MM.1S (cell line): ENCODE measurements at regions not wholly inside any gene's neighbourhood (a gene's known extent, or its start where the extent isn't known, plus 50 kb on each side); places are given as distances from the start of the nearest gene placed in this dataset.

ENCODE experiments used
- DNase-seq: peaks from one replicate; pipeline ENCODE4 v3.0.0-alpha.2; 2015
- H2AFZ ChIP-seq: fragments of 300-600 bp; sonication (generic); 2 replicates; pipeline ENCODE4 v1.6.0; 2016; ENCODE audit warnings: antibody characterized with exemption, low read length
- H3F3A ChIP-seq: fragments of 300-600 bp; sonication (generic); 2 replicates; pipeline ENCODE4 v1.6.1; 2016; ENCODE audit warnings: mild to moderate bottlenecking, antibody characterized with exemption, low read length, moderate library complexity, mixed read lengths; ENCODE audit not compliant: insufficient read depth
- H3K27ac ChIP-seq: fragments of 300-600 bp; sonication (generic); 2 replicates; pipeline ENCODE4 v1.5.1; 2016; ENCODE audit warnings: mild to moderate bottlenecking, low read length
- H3K27me3 ChIP-seq: fragments of 300-600 bp; sonication (generic); replicated peaks from 2 replicates; pipeline ENCODE4 v1.6.0; 2016; ENCODE audit warnings: low read length; ENCODE audit not compliant: insufficient read depth
- H3K36me3 ChIP-seq: fragments of 300-600 bp; sonication (generic); replicated peaks from 2 replicates; pipeline ENCODE4 v1.6.1; 2016; ENCODE audit warnings: mild to moderate bottlenecking, low read length, mixed read lengths; ENCODE audit not compliant: insufficient read depth
- H3K4me1 ChIP-seq: fragments of 300-600 bp; sonication (generic); 2 replicates; pipeline ENCODE4 v1.6.1; 2016; ENCODE audit warnings: low read length, mixed read lengths
- H3K4me2 ChIP-seq: fragments of 300-600 bp; sonication (generic); 2 replicates; pipeline ENCODE4 v1.6.0; 2016; ENCODE audit warnings: low read depth, low read length
- H3K4me3 ChIP-seq: fragments of 300-600 bp; sonication (generic); 2 replicates; pipeline ENCODE4 v1.5.1; 2016; ENCODE audit warnings: low read length, mixed read lengths
- H3K79me2 ChIP-seq: fragments of 300-600 bp; sonication (generic); 2 replicates; pipeline ENCODE4 v1.6.1; 2016; ENCODE audit warnings: mixed run types, low read length, mixed read lengths
- H3K9ac ChIP-seq: fragments of 300-600 bp; sonication (generic); 2 replicates; pipeline ENCODE4 v1.6.1; 2016; ENCODE audit warnings: low read length, mixed read lengths
- H3K9me2 ChIP-seq: fragments of 300-600 bp; sonication (generic); replicated peaks from 2 replicates; pipeline ENCODE4 v1.6.1; 2016; ENCODE audit warnings: mild to moderate bottlenecking, low read length, mixed read lengths; ENCODE audit not compliant: insufficient read depth
- H3K9me3 ChIP-seq: fragments of 300-600 bp; sonication (generic); replicated peaks from 2 replicates; pipeline ENCODE4 v1.6.1; 2016; ENCODE audit warnings: mild to moderate bottlenecking, low read length, mixed read lengths; ENCODE audit not compliant: insufficient read depth
- H4K20me1 ChIP-seq: fragments of 300-600 bp; sonication (generic); 2 replicates; pipeline ENCODE4 v1.6.1; 2016; ENCODE audit warnings: mild to moderate bottlenecking, low read length, moderate library complexity, mixed read lengths; ENCODE audit not compliant: insufficient read depth
- EZH2 ChIP-seq: fragments of 300-600 bp; sonication (generic); optimal IDR thresholded peaks from 2 replicates; pipeline ENCODE3; 2017; ENCODE audit warnings: low read depth, mild to moderate bottlenecking, antibody characterized with exemption, low read length, mixed read lengths
- EZH2phosphoT487 ChIP-seq: fragments of 300-600 bp; sonication (generic); IDR thresholded peaks from 2 replicates; pipeline ENCODE4 v1.6.1; 2018; ENCODE audit warnings: antibody characterized with exemption, low read length
- TF ChIP-seq, protein P1 (sequence below): fragments of 300-600 bp; sonication (generic); IDR thresholded peaks from 2 replicates; pipeline ENCODE4 v1.5.1; 2016; ENCODE audit warnings: antibody characterized with exemption, low read length, mixed read lengths

DNA sequence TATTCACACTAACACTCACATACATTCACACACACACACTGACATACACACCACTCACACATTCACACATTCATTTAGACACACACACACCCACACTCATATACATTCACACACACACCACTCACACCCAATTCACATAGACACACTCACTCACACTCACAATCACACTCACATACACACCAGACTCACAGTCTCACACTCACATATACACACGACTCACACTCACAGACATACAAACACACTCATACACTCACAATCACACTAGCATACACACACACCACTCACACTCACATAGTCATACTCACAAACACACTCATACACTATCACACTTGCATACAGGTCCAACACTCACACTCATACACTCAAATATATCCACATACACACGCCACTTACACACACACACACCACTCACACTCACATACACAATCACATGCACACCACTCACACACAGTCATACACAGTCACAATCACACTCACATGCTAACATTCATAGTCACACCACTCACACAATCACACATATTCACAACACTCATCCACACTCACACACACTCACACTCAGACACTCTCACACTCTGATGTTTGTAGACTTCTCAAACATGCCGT lies 312.6 kb downstream of the SFMBT2 start:
- H3F3A ChIP-seq = no peaks in the 10 kb centered on the region
- TF ChIP-seq, protein P1, sequence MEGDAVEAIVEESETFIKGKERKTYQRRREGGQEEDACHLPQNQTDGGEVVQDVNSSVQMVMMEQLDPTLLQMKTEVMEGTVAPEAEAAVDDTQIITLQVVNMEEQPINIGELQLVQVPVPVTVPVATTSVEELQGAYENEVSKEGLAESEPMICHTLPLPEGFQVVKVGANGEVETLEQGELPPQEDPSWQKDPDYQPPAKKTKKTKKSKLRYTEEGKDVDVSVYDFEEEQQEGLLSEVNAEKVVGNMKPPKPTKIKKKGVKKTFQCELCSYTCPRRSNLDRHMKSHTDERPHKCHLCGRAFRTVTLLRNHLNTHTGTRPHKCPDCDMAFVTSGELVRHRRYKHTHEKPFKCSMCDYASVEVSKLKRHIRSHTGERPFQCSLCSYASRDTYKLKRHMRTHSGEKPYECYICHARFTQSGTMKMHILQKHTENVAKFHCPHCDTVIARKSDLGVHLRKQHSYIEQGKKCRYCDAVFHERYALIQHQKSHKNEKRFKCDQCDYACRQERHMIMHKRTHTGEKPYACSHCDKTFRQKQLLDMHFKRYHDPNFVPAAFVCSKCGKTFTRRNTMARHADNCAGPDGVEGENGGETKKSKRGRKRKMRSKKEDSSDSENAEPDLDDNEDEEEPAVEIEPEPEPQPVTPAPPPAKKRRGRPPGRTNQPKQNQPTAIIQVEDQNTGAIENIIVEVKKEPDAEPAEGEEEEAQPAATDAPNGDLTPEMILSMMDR = no peak
- TF ChIP-seq EZH2phosphoT487 = no peak
- no peak for TF ChIP-seq EZH2
- no peak overlapping the region for H2AFZ ChIP-seq
- H3K36me3 ChIP-seq = no peaks in the 10 kb centered on the region
- no peaks in the 10 kb centered on the region for H3K4me1 ChIP-seq
- H3K9me3 ChIP-seq = no peaks in the 10 kb centered on the region
- no peak overlapping the region for H3K27ac ChIP-seq
- no peaks in the 10 kb centered on the region for H4K20me1 ChIP-seq
- no peak overlapping the region for H3K4me3 ChIP-seq
- no peak overlapping the region for H3K4me2 ChIP-seq
- no peaks in the 10 kb centered on the region for H3K9me2 ChIP-seq
- no peak overlapping the region for H3K9ac ChIP-seq
- DNase-seq = no peak
- H3K79me2 ChIP-seq = no peaks in the 10 kb centered on the region
- H3K27me3 ChIP-seq = no peaks in the 10 kb centered on the region

DNA sequence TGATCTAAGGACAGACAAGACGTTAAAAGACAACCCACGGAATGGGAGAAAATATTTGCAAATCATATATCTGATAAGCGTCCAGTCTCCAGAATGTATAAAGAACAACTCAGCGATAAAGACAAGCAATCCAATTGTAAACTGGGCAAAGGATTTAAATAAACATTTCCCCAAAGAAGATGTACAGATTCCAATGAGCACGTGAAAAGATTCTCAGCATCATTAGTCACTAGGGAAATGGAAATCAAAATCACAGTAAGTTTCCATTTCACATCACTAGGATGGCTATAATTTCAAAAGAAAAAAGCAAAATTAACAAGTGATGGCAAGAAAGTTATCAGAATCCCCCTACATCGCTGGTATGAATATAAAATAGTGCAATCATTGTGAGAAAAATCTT lies 316.1 kb downstream of the SFMBT2 start:
- no peak overlapping the region for H3K4me2 ChIP-seq
- no peak overlapping the region for H2AFZ ChIP-seq
- H3F3A ChIP-seq = no peaks in the 10 kb centered on the region
- H3K9me3 ChIP-seq = no peaks in the 10 kb centered on the region
- H3K4me1 ChIP-seq = no peaks in the 10 kb centered on the region
- H3K27me3 ChIP-seq = no peaks in the 10 kb centered on the region
- no peak overlapping the region for H3K9ac ChIP-seq
- no peak for DNase-seq
- H4K20me1 ChIP-seq = no peaks in the 10 kb centered on the region
- no peak overlapping the region for H3K27ac ChIP-seq
- H3K4me3 ChIP-seq = no peak overlapping the region
- TF ChIP-seq, protein P1 = no peak
- no peak for TF ChIP-seq EZH2phosphoT487
- TF ChIP-seq EZH2 = no peak
- H3K79me2 ChIP-seq = no peaks in the 10 kb centered on the region
- no peaks in the 10 kb centered on the region for H3K36me3 ChIP-seq
- H3K9me2 ChIP-seq = no peaks in the 10 kb centered on the region

DNA sequence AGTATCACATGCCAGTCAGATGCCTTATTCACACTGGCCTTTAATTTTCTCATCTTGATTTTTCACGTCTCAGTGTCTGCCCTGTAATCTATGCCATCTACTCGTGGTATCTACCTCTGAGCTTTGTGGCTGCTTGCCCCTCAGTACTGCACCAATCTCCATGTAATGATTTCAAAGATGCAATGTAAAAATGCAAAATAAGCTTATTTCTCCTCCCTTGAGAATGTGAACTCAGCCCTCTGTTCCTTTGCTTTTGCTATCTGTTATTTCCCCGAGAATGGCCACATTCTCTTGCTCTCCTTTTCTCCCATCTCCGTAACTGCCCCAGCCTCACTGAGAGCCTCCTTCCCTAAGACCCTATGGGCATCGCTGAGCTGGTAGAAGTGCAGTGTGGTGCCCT lies 317.5 kb downstream of the SFMBT2 start:
- Histone ChIP-seq H3K9me2 (no peaks in the 10 kb centered on the region), H3K4me3 (no peak overlapping the region), H3K4me2 (no peak overlapping the region), H2AFZ (no peak overlapping the region), H3K36me3 (no peaks in the 10 kb centered on the region), H3K9me3 (no peaks in the 10 kb centered on the region), H3K4me1 (no peaks in the 10 kb centered on the region), H3K27me3 (no peaks in the 10 kb centered on the region), H3K9ac (no peak overlapping the region), H4K20me1 (no peaks in the 10 kb centered on the region), H3K27ac (no peak overlapping the region), H3F3A (no peaks in the 10 kb centered on the region), H3K79me2 (no peaks in the 10 kb centered on the region)
- DNase-seq = no peak
- TF ChIP-seq, protein P1 = no peak
- TF ChIP-seq EZH2phosphoT487 (no peak), EZH2 (no peak)
